ENCODE measurements at regions not wholly inside any gene's neighbourhood (a gene's known extent, or its start where the extent isn't known, plus 50 kb on each side); places are given as distances from the start of the nearest gene placed in this dataset.

GRCh38 chr16:61409604-61410003, 626.6 kb downstream of the CDH8 start:
- no peak for TF ChIP-seq GATA1 (IDR thresholded peaks at IDR 0.05; ENCODE audit: low read depth, low read length)
- TF ChIP-seq POLR2A (IDR thresholded peaks at IDR 0.05; ENCODE audit: low read length), result no peak
- no peak for DNase-seq

GRCh38 chr16:61403386-61403785, 632.9 kb downstream of the CDH8 start:
- DNase-seq, result no peak
- TF ChIP-seq GATA1 (IDR thresholded peaks at IDR 0.05; ENCODE audit: low read depth, low read length), result no peak
- no peak for TF ChIP-seq POLR2A (IDR thresholded peaks at IDR 0.05; ENCODE audit: low read length)

GRCh38 chr16:61391896-61392295, 644.3 kb downstream of the CDH8 start:
- no peak for DNase-seq
- TF ChIP-seq GATA1 (IDR thresholded peaks at IDR 0.05; ENCODE audit: low read depth, low read length) (no peak), POLR2A (IDR thresholded peaks at IDR 0.05; ENCODE audit: low read length) (no peak)

- TF ChIP-seq GATA1 (IDR thresholded peaks at IDR 0.05; ENCODE audit: low read depth, low read length), result no peak
- TF ChIP-seq POLR2A (IDR thresholded peaks at IDR 0.05; ENCODE audit: low read length), result no peak
- DNase-seq, result no peak
Measured at GRCh38 chr16:61390965-61391637, 645.1 kb downstream of the CDH8 start.

- TF ChIP-seq POLR2A (IDR thresholded peaks at IDR 0.05; ENCODE audit: low read length), result no peak
- no peak for TF ChIP-seq GATA1 (IDR thresholded peaks at IDR 0.05; ENCODE audit: low read depth, low read length)
- DNase-seq, result no peak
Measured at GRCh38 chr16:61385392-61386071, 650.7 kb downstream of the CDH8 start.

GRCh38 chr16:61382435-61382834, 653.8 kb downstream of the CDH8 start:
- DNase-seq, result no peak
- TF ChIP-seq GATA1 (IDR thresholded peaks at IDR 0.05; ENCODE audit: low read depth, low read length), result no peak
- no peak for TF ChIP-seq POLR2A (IDR thresholded peaks at IDR 0.05; ENCODE audit: low read length)

- TF ChIP-seq POLR2A (IDR thresholded peaks at IDR 0.05; ENCODE audit: low read length) (no peak), GATA1 (IDR thresholded peaks at IDR 0.05; ENCODE audit: low read depth, low read length) (no peak)
- no peak for DNase-seq
Measured at GRCh38 chr16:61379311-61379710, 656.9 kb downstream of the CDH8 start.

- no peak for TF ChIP-seq GATA1 (IDR thresholded peaks at IDR 0.05; ENCODE audit: low read depth, low read length)
- no peak for TF ChIP-seq POLR2A (IDR thresholded peaks at IDR 0.05; ENCODE audit: low read length)
- DNase-seq, result no peak
Measured at GRCh38 chr16:61374071-61374470, 662.2 kb downstream of the CDH8 start.

- no peak for TF ChIP-seq POLR2A (IDR thresholded peaks at IDR 0.05; ENCODE audit: low read length)
- TF ChIP-seq GATA1 (IDR thresholded peaks at IDR 0.05; ENCODE audit: low read depth, low read length), result no peak
- DNase-seq, result no peak
Measured at GRCh38 chr16:61371881-61372280, 664.4 kb downstream of the CDH8 start.

GRCh38 chr16:61371388-61371787, 664.9 kb downstream of the CDH8 start:
- no peak for DNase-seq
- TF ChIP-seq GATA1 (IDR thresholded peaks at IDR 0.05; ENCODE audit: low read depth, low read length), result no peak
- TF ChIP-seq POLR2A (IDR thresholded peaks at IDR 0.05; ENCODE audit: low read length), result no peak

GRCh38 chr16:61370564-61370963, 665.7 kb downstream of the CDH8 start:
- TF ChIP-seq GATA1 (IDR thresholded peaks at IDR 0.05; ENCODE audit: low read depth, low read length) (no peak), POLR2A (IDR thresholded peaks at IDR 0.05; ENCODE audit: low read length) (no peak)
- no peak for DNase-seq

- DNase-seq, result no peak
- TF ChIP-seq GATA1 (IDR thresholded peaks at IDR 0.05; ENCODE audit: low read depth, low read length) (no peak), POLR2A (IDR thresholded peaks at IDR 0.05; ENCODE audit: low read length) (no peak)
Measured at GRCh38 chr16:61366006-61366405, 670.2 kb downstream of the CDH8 start.

- TF ChIP-seq GATA1 (IDR thresholded peaks at IDR 0.05; ENCODE audit: low read depth, low read length) (no peak), POLR2A (IDR thresholded peaks at IDR 0.05; ENCODE audit: low read length) (no peak)
- no peak for DNase-seq
Measured at GRCh38 chr16:61364990-61365389, 671.2 kb downstream of the CDH8 start.

- TF ChIP-seq GATA1 (IDR thresholded peaks at IDR 0.05; ENCODE audit: low read depth, low read length), result no peak
- no peak for TF ChIP-seq POLR2A (IDR thresholded peaks at IDR 0.05; ENCODE audit: low read length)
- DNase-seq, result no peak
Measured at GRCh38 chr16:61362585-61362984, 673.7 kb downstream of the CDH8 start.

GRCh38 chr16:61344791-61345190, 691.4 kb downstream of the CDH8 start:
- TF ChIP-seq POLR2A (IDR thresholded peaks at IDR 0.05; ENCODE audit: low read length) (no peak), GATA1 (IDR thresholded peaks at IDR 0.05; ENCODE audit: low read depth, low read length) (no peak)
- no peak for DNase-seq
